GM21529 (cell line): ENCODE measurements at regions not wholly inside any gene's neighbourhood (a gene's known extent, or its start where the extent isn't known, plus 50 kb on each side); places are given as distances from the start of the nearest gene placed in this dataset.
"Not testable (repeated sequence)": the region's sequence is repeated elsewhere in the genome, so short reads cannot be mapped to it uniquely, and the experiment has no call there.

Source experiments
- ATAC-seq: cut with Tn5 transposase; IDR thresholded peaks from one replicate; pipeline ENCODE4 v1.9.1; 2021; ENCODE audit not compliant: unreplicated experiment

GRCh38 chr2:88802026-88802425 lies 110.6 kb downstream of the RPIA start:
- not testable (repeated sequence) for ATAC-seq

- ATAC-seq: no peak
Measured at GRCh38 chr2:88807237-88807962, 115.9 kb downstream of the RPIA start.

DNA sequence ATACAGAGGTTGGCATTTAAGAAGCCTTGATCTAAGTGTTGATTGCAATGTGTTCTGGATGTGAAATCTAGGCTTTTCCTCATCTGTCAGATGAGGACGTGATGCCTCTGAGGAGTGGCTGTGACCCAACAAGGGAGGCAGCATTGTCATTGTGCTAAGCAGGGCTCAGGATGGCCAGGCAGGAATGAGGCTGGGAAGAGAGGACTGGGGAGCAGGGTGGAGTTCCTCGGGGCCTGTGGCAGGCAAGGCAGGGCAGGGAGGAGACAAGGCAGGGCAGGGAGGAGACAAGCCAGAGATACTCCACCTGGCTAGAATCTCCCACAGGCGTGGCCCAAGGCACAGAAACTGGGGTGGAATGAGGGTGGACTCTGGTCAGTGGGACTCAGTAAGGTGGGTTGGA lies 116.6 kb downstream of the RPIA start:
- ATAC-seq: no peak

DNA sequence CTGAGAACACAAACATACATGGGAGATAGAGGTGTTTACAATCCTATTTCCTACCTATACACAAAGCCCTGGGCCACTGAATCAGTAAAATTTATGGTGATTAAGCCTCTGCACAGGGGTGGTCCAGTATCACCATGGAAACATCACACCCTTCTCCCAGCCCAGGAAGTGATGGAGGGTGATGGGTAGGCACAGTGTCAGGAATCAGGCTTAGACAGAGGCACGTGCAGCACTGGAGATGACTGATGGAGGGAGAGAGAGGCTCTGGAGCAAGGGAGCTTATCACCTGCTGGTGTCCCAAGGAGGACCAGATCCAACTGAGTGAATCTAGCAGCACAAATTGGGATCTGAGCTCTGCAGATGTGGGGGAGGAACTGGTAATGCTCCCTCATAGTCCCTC lies 117.2 kb downstream of the RPIA start:
- no peak for ATAC-seq

DNA sequence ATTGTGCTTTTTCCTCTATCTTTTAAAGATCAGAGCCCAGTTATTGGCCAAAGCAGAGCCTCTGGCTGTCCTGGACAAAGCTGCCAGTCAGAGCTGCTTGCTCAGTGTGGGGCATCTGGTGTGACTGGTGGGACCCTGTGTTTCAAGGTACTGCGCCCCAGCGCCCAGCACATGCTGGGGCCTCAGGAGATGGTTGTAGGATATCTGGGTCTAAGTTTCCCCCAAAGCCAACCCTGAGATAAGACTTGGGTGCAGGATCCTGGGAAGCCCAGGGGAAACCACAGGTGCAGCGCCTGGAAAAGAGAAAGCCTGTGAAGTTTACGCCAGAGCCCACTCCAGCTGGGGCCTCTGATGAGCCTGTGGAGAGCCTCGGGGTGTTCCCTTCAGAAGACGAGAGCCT lies 117.7 kb downstream of the RPIA start:
- no peak for ATAC-seq

DNA sequence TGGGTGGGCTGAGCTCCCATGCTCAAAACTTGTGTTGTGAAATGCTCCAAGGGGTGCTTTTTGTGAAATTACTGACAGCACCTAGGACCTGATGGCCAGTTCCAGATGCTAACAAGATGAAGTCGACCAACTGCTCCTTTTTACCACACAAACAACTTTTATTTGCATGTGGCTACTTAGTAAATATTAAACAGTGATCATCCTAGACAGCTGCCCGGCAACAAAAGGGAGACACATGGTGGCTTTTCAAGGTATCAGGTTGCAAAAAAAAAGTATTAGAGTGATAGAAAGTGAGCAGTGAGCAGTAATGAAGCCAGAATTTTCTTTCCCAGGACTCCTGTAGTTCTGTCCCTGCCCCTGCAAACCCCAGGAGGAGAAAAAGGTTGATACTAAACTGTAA lies 118.5 kb downstream of the RPIA start:
- no peak for ATAC-seq

GRCh38 chr2:88810488-88810887 lies 119.0 kb downstream of the RPIA start:
- no peak for ATAC-seq

DNA sequence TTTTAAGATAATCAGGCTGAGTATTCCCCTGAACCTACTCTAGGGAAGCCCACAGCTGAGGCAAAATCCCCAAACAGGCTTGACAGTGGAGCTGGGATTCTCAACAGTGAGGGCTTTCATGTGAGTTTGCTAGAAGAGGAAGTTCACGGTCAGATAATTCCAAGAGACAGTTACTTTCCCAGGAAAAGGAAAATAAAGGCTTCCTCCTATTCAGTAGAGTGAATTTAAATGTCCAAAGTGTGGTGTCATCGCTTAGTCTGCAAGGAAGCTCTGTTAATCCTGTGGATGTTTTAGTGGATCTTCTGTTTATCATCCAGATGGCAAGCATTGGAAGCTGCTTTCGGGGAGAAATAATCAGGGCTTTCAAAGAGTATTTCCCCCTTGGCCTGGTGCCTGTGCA lies 119.8 kb downstream of the RPIA start:
- no peak for ATAC-seq

GRCh38 chr2:88811681-88812080 lies 120.2 kb downstream of the RPIA start:
- ATAC-seq: no peak

DNA sequence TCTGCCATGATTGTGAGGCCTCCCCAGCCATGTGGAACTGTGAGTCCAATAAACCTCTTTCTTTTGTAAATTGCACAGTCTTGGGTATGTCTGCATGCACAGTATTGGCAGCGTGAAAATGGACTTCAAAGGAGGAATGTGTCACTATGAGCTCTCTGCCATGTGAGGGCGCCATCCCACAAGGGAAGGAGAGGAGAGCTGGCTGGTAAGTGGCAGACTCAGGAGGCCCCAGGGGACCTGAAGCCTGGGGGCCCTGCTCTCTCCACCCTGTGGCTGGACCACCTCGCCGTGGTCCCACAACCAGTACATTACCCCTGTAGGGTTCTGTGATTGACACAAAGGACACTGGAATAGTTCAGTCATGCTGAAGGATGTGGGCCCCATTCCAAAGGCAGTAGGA lies 122.1 kb downstream of the RPIA start:
- ATAC-seq: no peak

DNA sequence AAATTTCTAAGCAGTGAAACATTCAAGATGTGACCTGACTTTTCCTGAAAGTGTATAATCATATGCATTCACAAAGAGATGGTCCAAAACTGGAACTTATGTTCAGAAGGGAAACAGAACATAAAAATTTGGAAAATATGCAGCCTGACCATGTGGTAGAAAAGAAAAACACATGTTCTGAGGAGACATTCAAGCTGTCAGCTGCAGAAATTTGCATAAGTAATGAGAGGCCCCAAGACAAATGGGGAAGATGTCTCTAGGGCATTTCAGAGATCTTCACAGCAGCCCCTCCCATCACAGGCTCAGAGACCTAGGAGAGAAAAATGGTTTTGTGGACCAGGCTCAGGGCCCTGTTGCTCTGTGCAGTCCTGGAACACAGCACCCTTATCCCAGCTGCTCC lies 123.8 kb downstream of the RPIA start:
- no peak for ATAC-seq

DNA sequence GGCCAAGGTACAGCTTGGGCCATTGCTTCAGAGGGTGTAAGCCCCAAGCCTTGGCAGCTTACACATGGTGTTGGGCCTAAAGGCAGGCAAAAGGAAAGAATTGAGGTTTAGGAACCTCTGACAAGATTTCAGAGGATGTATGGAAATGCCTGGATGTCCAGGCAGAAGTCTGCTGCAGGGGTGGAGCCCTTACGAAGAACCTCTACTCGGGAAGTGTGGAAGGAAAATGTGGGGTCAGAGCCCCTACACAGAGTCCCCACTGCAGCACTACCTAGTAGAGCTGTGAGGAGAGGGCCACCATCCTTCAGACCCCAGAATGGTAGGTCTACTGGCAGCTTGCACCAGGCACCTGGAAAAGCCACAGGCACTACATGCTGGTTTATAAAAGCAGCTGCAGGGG lies 124.2 kb downstream of the RPIA start:
- ATAC-seq: no peak

GRCh38 chr2:88818381-88818780 lies 126.9 kb downstream of the RPIA start:
- no peak for ATAC-seq

- no peak for ATAC-seq
Measured at GRCh38 chr2:88824951-88825350, 133.5 kb downstream of the RPIA start.

DNA sequence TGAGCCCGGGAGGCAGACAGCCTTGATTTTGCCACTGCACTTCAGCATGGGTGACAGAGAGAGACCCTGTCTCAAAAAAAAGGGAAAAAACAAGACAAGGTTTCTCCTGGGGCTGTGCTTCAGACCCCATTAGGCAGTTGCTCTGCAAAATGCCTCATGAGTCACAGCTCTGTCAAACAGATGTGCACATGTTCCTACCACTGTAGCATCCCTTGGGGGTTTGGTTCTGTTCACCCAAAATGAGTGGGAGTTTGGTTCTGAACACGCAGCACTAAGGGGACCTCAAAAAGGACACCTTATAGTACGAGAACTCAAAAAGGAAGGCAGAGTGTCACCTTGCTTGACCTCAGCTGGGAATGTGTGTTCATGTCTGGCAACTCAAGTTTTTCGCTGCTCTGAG lies 134.9 kb downstream of the RPIA start:
- ATAC-seq: no peak

- no peak for ATAC-seq
Measured at GRCh38 chr2:88827821-88828220, 136.3 kb downstream of the RPIA start.

DNA sequence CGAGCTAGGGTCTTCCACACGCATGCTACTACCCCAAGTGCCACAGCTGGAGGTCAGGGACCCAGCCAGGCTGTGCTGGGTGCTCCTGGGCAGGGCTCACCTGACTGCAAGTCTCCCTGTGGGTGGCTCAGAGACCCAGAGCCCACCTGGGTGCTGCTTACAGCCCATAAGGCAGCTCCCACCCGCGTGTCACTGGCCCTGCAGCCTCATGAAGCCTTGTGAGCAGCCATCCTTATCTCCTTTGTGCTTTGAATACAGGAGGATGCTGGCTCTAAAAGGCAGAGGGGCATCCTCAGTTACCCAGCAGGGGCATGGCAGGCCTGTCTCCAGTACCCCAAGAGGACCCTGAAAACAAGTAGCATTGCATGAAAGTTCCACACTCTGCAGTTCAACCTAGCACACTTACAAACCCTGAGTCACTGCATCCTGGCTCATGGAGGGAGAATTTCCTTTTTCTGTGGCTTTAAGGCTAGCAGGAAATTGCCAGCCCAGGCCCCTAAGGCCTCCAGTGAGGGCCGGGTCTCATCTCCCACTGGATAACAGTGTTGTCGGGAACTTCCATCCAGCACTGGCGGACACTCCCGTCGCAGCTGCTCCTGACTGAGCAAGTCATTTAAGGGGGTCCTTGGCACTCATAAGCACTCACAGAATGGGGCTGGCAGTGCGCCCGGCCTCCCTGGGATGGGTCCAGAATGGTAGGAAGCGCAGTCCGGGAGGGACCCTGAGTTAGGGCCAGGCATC lies 137.1 kb downstream of the RPIA start:
- no peak for ATAC-seq

DNA sequence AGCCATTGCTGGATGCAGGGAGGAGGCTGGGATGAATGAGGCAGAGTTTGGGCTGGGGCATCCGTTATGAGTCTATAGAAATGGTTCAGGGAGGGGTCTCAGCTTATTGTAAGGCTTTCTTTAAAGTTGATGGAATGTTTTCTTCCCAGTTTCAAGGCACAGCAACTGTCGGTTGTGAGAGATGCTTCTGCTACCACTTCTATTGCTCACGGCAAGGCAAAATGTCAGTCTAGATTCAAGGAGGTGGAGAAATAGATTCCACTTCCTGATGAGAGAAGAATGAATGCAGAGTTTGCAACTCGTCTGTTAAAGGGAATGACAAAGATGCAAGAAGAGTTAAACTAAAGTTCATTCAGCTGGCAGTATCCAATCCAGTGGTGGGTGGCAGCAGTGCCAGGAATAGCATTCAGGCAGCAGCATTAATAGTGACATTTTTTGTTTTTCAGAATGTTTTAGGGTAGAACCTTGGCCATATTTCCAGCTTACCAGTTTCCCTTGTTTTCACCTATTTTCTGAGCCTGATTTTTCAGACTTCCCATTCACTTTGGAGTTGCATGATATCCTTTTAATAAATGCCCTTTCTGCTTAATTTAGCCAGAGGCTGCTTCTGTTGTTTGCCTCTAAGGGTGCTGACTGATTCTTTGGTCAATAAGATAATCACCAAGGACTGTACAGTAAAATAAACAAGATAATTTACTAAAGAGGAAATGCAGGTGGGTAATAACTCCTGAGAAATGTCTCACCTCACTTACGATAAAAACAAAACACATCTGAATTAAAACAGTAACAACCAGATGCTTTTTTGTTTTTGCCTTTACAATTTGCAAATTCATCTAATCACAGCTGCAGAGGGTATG lies 138.4 kb downstream of the RPIA start:
- no peak for ATAC-seq

DNA sequence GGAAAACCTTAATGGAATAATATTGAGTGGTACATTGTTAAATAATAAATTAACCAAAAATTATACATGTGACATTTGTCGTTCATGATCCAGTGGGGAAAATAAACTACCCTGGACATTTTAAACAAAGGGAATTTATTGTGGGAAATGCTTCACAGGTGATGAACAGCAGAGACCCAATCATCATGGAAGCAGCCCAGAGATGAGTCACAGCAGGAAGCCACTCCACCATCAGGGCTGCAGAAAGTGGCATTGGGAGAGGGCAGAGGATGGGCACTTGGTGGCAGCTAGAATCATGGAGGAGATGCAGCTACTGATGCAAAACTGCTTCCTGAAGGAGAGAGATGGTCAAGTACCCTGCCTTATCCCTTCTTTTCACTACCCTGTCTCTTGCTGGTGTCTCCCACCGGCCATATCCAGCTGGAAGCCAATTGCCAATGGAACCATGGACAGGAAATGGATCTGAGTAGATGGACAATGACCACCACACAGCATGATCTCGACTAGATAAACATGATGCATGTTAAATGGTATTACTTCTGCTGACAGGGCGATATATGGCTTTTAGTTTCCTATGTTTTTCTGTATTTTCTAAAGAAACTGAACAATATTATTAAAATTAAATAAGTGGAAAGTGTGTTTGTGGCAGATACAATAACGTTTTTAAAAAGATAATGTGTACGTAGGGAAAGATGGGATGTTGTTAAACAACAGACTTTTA lies 139.8 kb downstream of the RPIA start:
- no peak for ATAC-seq

GRCh38 chr2:88831792-88832248 lies 140.3 kb downstream of the RPIA start:
- peak; percentile 78 for ATAC-seq
